ENCODE measurements at regions not wholly inside any gene's neighbourhood (a gene's known extent, or its start where the extent isn't known, plus 50 kb on each side); places are given as distances from the start of the nearest gene placed in this dataset.

DNA sequence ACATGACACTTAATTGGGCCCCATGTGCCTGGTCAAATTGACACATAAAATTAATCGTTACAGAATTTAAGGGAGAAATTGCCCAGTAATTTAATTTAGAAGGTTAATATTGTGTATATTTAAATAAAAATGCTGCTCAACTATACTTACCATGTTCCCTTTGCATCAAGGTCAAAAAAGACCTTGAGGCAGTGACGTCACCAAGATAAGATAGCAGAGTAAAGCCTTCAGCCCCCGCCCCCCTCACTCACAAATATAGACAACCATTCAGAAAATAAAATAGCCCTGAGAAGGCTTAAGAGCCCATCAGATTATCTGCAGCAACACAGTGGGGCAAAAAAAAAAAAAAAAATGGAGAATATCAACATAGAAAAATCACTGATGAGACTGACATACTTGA is 785.7 kb downstream of the CCDC85A start:
- Histone ChIP-seq H3K4me3 (ENCODE audit: low read depth in 1 of 2, low read length in 1 of 2) (no peak overlapping the region), H3K4me1 (ENCODE audit: control insufficient read depth in 1 of 2, insufficient read depth in 1 of 2, low read depth in 1 of 2, low read length in 1 of 2) (no peaks in the 10 kb centered on the region), H3K36me3 (no peaks in the 10 kb centered on the region), H3K27ac (no peak overlapping the region), H3K9me3 (no peaks in the 10 kb centered on the region), H3K27me3 (no peaks in the 10 kb centered on the region)
- TF ChIP-seq, protein P1, sequence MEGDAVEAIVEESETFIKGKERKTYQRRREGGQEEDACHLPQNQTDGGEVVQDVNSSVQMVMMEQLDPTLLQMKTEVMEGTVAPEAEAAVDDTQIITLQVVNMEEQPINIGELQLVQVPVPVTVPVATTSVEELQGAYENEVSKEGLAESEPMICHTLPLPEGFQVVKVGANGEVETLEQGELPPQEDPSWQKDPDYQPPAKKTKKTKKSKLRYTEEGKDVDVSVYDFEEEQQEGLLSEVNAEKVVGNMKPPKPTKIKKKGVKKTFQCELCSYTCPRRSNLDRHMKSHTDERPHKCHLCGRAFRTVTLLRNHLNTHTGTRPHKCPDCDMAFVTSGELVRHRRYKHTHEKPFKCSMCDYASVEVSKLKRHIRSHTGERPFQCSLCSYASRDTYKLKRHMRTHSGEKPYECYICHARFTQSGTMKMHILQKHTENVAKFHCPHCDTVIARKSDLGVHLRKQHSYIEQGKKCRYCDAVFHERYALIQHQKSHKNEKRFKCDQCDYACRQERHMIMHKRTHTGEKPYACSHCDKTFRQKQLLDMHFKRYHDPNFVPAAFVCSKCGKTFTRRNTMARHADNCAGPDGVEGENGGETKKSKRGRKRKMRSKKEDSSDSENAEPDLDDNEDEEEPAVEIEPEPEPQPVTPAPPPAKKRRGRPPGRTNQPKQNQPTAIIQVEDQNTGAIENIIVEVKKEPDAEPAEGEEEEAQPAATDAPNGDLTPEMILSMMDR (IDR thresholded peaks at IDR 0.05) = no peak

DNA sequence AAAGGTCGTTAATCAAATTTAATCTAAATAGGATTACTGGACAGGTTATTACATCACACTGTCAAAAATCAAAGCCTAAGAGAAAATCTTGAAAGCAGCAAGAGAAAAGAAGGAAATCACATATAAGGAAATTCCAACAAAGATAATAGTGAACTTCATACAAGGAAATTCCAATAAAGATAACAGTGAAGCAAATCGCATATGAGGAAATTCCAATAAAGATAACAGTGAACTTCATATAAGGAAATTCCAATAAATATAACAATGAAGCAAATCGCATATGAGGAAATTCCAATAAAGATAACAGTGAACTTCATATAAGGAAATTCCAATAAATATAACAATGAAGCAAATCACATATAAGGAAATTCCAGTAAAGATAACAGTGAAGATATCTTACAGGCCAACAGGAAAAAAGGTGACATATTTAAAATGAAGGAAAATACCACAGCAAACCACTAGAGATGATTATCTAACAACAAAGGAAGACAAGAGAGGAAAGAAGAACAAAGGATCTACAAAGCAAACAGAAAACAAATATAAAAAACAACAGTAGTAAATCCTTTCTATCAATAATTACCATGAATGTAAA is 787.7 kb downstream of the CCDC85A start:
- H3K4me1 ChIP-seq (ENCODE audit: control insufficient read depth in 1 of 2, insufficient read depth in 1 of 2, low read depth in 1 of 2, low read length in 1 of 2) = no peaks in the 10 kb centered on the region
- H3K9me3 ChIP-seq = no peaks in the 10 kb centered on the region
- TF ChIP-seq, protein P1 (IDR thresholded peaks at IDR 0.05) = no peak
- no peak overlapping the region for H3K27ac ChIP-seq
- H3K4me3 ChIP-seq (ENCODE audit: low read depth in 1 of 2, low read length in 1 of 2) = no peak overlapping the region
- no peaks in the 10 kb centered on the region for H3K27me3 ChIP-seq
- H3K36me3 ChIP-seq = no peaks in the 10 kb centered on the region

DNA sequence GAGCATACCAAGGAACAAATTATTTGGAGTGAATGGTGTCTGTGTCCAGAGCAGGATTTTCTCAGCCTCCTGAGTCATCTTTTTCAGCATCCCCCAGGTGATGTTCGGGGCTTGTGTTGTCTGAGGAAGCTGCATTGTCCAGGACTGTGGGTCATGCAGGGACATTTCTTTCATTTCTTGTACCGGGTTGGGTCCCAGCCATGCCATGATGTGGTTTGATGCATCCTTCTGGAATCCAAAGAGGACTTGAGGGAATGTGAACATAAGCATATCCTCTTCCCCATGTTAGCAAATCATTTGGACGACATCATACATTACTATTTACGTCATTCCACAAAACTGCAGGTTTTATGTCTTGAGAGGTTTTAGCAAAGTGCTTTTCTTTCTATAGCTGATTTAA is 797.8 kb downstream of the CCDC85A start:
- no peak overlapping the region for H3K4me3 ChIP-seq (ENCODE audit: low read depth in 1 of 2, low read length in 1 of 2)
- H3K4me1 ChIP-seq (ENCODE audit: control insufficient read depth in 1 of 2, insufficient read depth in 1 of 2, low read depth in 1 of 2, low read length in 1 of 2) = no peaks in the 10 kb centered on the region
- H3K27ac ChIP-seq = no peak overlapping the region
- TF ChIP-seq, protein P1 (IDR thresholded peaks at IDR 0.05) = no peak
- no peaks in the 10 kb centered on the region for H3K9me3 ChIP-seq
- no peaks in the 10 kb centered on the region for H3K27me3 ChIP-seq
- no peaks in the 10 kb centered on the region for H3K36me3 ChIP-seq

DNA sequence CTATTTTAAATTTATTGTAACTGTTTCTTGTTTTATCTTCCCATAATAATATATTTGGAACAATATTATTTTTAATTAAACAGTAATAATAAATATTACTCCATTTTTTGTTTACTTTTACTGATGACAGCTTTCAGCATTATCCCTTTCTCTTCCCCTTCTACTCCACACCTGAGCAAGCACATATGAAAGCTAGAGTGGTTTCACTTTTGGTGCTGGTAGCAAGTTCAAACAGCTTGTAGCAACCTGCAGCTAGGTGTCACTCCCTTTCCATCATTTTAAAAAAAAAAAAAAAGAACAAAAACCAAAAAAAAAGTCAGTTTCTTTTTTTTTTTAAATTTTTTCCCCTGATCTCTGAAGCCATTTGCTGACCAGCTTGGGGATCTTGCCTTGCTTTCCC is 801.8 kb downstream of the CCDC85A start:
- Histone ChIP-seq H3K4me1 (ENCODE audit: control insufficient read depth in 1 of 2, insufficient read depth in 1 of 2, low read depth in 1 of 2, low read length in 1 of 2) (no peaks in the 10 kb centered on the region), H3K27me3 (no peaks in the 10 kb centered on the region), H3K9me3 (no peaks in the 10 kb centered on the region), H3K4me3 (ENCODE audit: low read depth in 1 of 2, low read length in 1 of 2) (no peak overlapping the region), H3K36me3 (no peaks in the 10 kb centered on the region), H3K27ac (no peak overlapping the region)
- TF ChIP-seq, protein P1 (IDR thresholded peaks at IDR 0.05) = no peak

DNA sequence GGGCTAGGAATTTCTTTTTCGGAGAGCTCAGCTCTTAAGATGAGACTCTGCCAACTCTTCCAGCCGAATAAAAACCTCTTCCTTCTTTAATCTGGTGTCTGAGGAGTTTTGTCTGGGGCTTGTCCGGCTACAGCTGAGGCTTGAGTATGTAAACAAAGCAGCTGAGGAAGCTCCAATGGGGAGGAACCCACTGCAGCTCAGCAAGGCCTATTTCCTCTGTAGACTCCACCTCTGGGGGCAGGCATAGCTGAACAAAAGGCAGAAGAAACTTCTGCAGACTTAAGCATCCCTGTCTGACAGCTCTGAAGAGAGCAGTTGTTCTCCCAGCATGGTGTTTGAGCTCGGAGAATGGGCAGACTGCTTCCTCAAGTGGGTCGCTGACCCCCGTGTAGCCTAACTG is 838.7 kb downstream of the CCDC85A start:
- Histone ChIP-seq H3K36me3 (no peaks in the 10 kb centered on the region), H3K27me3 (no peaks in the 10 kb centered on the region), H3K27ac (no peak overlapping the region), H3K9me3 (no peaks in the 10 kb centered on the region), H3K4me3 (ENCODE audit: low read depth in 1 of 2, low read length in 1 of 2) (no peak overlapping the region), H3K4me1 (ENCODE audit: control insufficient read depth in 1 of 2, insufficient read depth in 1 of 2, low read depth in 1 of 2, low read length in 1 of 2) (no peaks in the 10 kb centered on the region)
- TF ChIP-seq, protein P1 (IDR thresholded peaks at IDR 0.05) = no peak

Data from neutrophil (primary cell).